GM19351 (cell line): ENCODE measurements at regions not wholly inside any gene's neighbourhood (a gene's known extent, or its start where the extent isn't known, plus 50 kb on each side); places are given as distances from the start of the nearest gene placed in this dataset.

Experiments
- ATAC-seq: cut with Tn5 transposase; IDR thresholded peaks from one replicate; pipeline ENCODE4 v1.9.1; 2021; ENCODE audit warnings: mild to moderate bottlenecking, moderate library complexity; ENCODE audit not compliant: unreplicated experiment

DNA sequence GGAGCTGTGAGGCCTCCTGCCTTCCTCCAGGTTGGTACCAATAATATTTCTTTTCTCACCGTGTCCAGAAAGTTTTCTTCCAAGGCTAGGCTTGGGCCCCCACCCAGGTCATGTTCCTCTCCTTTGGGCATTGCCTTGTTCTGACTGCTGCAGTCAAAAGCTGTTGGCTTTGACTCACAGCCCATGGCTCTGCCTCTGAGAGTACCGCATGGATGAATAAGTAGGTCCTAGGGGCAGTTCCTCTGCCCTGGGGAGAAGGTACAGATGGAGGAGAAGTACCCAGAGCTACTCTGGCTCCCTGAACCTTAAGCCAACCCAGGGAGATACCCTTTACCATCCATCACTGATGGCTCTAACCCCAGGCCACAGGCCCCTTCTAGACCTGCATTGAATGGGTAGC is 115.0 kb downstream of the NAV1 start:
- no peak for ATAC-seq

DNA sequence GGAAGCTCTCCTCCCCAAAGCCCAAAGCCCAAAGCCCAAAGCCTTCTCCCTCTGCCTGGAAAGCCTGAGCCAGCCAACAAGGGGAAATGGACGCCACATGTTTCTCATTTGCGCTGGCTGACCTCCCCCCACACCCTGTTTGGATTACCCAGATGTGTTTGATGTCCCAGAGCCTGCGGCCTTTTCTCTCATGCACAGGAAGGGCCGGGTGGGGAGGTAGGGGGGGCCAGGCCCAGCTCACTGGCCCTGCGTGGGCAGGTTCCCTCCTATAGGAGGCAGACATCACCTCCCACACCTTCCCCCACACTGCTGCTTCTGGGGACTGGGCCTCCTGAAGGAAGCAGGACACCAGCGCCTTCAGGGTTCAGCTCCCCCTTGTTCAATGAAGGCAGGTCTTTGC is 116.3 kb downstream of the NAV1 start:
- ATAC-seq = no peak

- ATAC-seq = no peak
Measured at GRCh38 chr1:201655910-201656309, 117.0 kb downstream of the NAV1 start.

DNA sequence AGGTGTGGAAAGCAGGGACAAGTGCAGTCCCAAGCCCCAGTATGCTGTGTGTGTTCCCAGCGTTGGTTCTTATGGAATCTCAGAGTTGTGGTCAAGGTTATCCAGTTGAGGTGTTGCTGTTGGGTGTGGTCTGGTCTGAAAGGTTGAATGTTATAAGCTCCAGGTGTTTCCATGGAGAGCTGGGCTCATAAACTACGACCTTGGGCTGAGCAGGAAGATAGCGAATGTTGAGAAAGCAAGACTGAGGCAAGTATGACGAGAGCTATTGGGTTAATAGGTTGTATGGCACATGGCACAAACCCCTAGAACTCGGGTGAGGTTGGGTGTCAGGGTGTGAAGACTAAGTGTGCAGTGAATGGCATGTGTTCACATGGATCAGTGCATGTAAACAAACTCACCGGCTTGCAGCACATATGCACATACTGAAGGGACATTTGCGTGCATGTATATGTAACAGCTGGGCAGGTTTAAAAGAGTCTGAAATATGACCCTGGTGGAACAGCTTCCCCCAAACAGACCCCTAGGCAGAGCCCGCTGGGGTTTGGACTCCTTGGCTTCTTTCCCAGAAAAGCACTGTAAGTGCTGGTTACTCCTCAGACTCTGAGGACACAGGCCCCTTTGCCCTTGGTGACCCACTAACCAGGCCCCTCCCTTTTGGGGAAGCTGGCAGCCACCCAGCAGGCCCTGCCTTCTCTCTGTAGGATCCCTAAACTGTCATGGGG is 117.5 kb downstream of the NAV1 start:
- no peak for ATAC-seq

- no peak for ATAC-seq
Measured at GRCh38 chr1:201659572-201659971, 120.6 kb downstream of the NAV1 start.

DNA sequence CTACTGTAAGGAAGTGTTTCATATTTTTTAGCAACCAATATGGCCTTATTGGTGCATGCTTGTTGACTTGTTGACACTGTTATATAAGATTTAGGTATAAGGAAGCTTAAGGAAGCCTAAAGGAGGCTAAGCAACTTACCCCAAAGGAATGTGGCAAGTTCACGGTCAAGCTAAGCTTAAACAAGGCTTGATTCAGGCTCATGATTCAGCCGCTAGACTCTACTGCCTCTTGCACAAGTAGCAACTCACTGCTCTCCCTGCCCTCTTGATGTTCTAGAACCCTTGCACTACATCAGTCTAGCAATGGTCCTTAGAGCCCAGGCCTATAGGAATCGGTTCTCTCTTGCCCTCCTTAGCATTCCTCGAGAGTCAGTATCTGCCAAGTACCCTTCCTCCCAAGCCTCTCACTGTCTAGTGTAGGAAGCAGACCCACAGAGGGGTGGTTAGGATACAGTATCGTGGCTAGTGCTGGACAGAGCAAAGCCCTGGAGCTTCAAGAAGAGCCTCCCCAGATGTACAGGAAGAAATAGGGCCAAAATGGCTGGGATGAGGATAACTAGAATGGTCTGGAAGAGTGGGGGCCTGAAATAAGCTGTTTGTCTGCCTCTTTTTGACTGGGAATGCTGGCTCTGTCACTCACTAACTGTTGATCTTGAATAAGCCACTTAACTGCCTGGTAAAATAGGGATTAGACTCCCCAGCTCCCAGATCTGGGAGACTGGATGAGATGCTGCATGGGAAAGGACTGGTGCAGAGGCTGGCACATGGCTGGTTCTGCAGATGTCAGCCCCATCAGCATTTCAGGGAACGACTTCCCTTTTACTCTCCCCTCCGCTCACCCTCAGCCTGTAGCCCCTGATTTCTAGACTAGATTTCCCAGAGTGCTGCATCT is 122.2 kb downstream of the NAV1 start:
- no peak for ATAC-seq

DNA sequence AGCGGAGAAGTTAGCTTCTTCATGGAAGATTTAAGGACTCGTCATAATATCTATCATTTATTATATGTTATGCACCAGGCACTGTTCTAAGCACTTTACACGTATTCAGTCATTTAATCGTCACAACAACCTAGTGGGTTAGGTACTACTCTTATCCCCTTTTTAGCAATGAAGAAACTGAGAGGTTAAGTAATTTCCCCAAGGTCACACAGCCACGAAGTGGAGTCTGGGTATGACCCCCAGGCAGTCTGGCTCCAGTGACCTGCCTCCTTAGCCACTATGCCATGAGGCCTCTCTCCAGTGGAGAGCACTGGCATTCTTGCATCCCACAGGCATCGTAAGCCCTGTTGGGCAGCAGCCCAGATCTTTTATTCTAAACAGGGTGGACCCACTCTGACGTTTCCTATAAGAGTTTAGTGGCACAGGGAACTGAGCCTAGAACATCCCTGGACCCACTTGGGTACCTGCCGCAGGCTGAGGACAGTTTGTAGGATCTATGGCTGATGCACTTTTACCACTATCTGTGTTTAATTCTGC is 123.0 kb downstream of the NAV1 start:
- ATAC-seq = no peak

GRCh38 chr1:201662646-201663045 is 123.7 kb downstream of the NAV1 start:
- ATAC-seq = no peak

DNA sequence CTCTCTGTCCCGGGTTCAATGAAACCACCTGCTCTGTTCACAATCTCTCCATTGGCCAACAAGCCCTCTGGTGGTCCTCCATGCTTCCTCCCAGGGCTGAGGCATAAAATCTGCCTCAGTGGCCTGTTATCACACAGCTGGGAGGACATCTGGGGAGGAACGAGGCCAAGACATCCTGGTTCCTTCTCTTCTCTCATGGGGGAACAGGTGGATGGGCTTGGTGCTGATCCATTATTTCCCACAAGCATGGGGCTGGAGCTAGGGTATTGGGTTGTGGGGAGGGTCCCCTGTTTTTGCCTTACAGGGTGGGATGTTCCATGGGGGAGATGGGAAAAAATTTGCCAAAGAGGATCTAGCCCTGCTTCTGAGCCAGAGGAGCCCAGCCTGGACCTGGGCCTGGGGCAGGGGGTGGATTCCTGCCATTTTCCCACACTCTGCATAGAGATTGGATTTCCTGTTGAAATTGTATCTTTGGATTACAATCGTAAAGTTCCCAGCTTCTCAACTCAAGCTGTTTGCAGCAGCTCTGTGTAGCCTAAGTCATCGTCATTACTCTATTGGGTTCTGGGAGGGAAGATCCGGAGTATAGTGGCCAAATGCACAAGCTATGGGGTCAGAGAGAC is 124.7 kb downstream of the NAV1 start:
- ATAC-seq = no peak

GRCh38 chr1:201665036-201665435 is 126.1 kb downstream of the NAV1 start:
- no peak for ATAC-seq

GRCh38 chr1:201666102-201666501 is 127.2 kb downstream of the NAV1 start:
- no peak for ATAC-seq

DNA sequence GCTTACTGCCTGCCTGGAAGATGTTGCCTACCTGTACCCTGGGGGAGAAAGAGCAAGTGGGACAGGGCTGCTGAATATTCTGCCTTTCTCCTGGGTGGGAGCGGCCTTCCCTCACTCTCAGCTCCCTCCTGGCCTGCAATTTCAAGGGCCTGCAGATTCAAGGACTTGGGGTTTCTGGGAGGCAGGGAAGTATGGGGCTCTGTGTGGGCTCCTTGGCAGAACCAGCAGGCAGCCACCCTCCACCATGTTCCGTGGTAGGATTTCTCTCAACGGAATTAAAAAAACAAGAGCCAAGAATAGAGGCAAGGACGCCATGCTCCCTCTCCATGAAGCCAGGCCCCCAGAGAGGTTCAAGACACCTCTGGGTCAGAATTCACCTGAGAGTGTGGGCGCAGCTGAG is 127.7 kb downstream of the NAV1 start:
- ATAC-seq = no peak

DNA sequence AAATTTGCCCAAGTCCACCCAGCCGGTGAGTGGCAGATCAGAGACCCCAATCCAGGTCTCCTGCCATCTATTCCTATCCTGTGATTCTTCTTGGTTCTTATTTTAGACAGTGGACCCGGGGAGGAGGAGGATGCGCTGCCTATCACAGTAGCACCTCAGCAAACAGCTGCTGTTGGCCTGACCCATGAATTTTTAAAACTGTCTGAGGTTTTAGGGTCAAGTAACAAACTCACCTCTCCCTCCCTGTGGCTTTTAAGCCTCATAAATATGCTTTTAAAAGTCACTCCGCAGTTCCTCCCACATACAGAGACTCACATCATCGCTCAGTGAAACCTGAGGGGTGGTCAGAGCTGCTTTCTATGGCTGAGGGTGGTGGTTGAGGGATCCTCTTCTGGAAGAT is 128.6 kb downstream of the NAV1 start:
- ATAC-seq = no peak

DNA sequence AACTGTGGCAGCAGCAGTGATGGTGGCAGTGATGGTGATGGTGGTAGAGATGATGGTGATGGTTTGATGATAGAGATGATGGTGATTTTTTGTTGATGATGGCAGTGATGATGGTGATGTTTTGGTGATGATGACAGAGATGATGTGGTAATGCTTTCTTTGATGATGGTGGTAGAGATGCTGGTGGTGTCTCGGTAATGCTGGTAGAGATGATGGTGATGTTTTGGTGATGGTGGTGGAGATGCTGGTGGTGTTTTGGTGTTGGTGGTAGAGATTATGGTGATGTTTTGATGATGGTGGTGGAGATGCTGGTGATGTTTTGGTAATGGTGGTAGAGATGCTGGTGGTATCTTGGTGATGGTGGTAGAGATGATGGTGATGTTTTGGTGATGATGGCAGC is 131.6 kb downstream of the NAV1 start:
- no peak for ATAC-seq

DNA sequence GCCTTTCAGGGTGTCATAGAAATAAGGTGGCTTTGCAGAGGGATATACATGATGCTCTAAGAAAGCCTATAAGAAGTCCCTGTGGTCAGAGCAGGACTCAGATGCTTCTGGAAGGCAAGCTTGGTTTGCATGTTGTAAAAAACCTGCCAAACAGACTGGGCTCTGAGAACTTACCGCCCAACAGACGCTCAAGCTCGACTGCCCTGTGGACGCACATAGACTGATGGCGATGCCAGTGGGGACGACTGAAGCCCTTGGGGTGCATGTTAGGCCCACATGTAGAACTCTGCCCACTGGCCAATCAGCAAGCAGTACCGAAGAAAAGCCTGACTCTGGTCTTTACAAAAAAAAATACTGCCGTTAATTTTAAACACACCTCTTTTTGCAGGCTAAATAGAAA is 133.8 kb downstream of the NAV1 start:
- ATAC-seq = no peak

DNA sequence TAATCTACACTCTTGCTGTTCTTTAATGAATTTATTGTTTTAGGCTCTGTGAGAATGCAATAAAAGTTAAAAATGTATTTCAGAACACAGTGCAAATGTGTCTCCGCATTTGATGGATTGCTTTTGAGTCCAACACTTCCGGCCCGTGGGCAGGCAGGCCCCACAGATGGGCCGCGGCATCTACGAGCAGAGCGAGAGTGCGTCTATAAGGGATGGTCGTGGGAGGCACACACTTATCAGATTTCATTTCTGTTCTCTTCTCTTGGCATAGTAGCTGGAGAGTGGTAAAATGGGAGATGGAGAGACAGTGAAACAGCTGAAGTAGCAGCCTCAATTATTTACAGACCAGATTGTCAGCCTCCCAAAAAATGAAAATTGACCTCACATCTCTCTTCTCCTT is 134.2 kb downstream of the NAV1 start:
- no peak for ATAC-seq

DNA sequence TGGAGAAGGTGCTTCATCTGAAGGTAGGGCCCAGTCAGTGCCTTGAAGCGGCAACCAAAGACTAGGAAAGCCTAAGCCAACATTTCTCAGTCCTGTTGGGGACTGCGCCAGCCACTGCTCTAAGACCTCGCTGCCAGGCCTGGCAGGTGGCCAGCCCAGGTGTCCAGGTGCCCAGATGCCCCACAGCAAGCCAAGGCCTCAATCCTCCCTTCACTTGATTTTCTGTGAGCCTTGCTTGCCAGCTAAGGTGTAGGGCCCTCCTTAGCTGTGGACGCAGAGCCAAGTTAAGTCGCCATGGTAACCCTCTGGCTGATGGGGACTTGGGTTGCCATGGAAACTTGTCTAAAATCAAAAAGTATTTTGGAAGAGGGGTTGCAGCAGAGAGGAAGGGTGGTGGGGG is 135.0 kb downstream of the NAV1 start:
- no peak for ATAC-seq

DNA sequence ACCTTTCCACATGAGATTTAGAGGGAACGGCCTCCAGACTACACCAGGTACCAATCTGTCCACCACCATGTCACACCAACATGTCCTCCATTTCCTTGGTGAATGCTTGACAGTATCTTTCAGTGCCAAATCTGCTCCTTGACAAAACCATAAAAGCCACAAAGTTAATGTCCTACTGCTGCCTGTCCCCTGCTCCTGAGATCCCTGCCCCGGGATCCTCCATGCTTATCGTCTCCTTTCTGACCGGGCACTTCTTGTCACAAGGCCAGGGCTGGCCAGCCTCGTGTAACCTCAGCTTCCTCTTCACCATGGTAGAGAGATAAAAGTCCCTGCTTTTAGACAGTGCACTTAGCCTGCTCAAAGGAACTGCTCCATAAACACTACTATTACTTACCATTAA is 136.2 kb downstream of the NAV1 start:
- ATAC-seq = no peak

DNA sequence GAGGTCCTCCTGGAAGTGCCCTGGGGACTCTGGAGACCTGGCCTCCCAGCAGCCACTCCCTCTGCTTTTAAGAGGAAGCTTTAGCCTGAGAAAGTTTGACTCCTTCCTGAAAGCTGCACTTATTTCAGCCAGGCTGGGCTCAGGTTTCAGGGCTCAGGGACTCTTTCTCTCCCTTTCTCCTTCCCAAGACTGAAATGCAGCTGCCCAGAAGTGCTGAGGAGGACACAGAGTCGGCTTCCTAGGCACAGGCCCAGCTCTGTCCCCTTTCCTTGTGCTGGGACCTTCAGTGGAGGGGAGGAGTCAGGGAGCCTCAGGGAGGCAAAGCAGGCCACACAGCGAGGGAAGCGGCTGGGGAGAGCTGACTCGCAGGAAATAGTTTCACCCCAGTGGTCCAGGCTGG is 137.3 kb downstream of the NAV1 start:
- no peak for ATAC-seq

DNA sequence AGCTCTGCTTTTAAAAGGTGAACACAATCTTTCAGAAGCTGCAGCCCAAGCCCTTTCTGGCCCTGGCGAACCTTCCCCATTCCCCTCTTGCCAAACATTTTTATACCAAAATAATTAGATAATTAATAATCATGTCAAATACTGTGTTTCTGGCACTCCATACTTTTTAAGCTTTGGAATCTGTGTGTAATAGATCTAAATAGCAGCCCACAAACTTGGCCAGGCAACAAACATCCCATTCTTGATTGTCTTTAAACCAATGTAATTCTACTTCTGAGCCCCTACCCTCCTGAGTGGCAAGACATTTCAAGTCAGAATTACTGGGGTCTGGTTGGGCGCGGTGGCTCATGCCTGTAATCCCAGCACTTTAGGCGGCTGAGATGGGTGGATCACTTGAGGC is 137.7 kb downstream of the NAV1 start:
- ATAC-seq = no peak

DNA sequence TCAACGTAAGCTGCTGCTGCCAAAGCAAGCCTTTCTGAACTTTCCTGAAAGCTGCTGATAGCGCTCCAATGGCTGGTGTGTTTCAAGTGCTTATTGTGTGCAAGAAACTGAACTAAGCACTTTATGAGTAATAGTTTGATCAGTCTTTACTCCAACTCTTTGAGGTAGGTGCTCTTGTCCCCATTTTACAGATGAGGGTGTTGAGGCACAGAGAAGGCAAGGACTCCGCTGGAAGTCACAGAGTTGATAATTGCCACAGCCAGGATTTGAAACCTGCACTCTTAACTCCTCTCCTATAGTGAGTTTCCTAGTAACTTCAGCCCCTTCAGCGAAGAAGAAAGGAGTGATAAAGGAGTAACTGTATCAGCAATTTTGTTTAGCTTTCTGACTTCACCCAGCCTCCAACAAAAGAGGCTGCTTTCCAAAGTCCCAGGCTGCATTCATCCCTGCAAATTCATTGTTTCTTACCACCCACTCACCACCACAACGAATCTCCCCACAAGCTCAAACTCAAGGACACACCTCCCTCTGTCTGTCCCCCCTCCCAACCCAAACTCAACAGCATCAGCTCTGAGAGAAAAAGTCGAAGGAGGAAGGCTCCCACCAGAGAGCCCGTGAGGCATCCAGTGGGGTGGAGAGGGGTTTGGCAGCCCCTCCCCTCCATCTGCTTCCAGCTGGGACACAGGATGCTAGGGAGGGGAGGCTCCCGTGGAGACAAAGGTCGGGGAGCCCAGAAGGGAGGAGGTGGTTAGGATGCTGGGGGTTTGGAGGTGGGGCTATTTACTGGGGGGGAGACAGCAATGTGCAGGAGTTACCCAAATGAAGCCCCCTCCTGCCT is 139.6 kb downstream of the NAV1 start:
- ATAC-seq = no peak
